ENCODE measurements at regions not wholly inside any gene's neighbourhood (a gene's known extent, or its start where the extent isn't known, plus 50 kb on each side); places are given as distances from the start of the nearest gene placed in this dataset.
"Not testable (repeated sequence)": the region's sequence is repeated elsewhere in the genome, so short reads cannot be mapped to it uniquely, and the experiment has no call there.

DNA sequence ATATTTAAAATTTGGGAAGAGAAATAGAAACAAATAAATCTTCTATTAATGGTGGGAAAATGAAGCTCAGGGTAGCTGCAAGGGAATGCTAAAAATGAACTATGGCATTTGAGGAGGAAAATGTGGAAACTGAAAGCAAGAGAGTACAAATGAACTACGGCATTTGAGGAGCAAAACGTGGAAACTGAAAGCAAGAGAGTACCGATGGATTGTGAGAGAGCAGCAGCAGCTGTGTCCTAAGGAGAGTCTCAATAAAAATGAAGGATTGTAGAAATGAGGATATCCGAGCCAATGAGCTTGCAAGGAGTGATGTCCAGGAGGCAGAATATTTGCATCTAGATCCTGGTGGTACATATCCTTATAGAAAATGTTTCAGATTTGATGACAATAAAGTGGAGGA, 547.1 kb upstream of the ZNF337 start:
- no peak for DNase-seq (ENCODE audit: low spot score)
- CTCF ChIA-PET, result no interaction called here

DNA sequence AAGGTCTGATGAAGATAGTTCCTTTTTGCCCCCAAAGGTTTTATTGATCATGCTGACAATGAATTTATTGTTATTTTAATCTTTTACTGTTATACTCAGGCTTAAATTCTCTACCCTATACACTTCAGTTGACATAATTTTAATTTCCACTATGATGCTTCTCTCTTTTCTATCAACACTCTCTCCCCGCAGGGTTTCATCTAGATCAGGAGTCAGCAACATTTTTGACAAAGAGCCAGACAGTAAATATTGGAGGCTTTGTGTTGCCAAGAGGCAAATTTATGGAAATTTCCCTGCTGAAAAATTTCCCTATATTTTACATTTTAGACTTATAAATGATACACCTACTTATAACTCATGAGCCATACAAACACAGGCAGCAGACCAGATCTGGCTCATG, 524.0 kb upstream of the ZNF337 start:
- H3K27ac ChIP-seq; CTCF ChIA-PET; DNase-seq (ENCODE audit: low spot score); POLR2A ChIA-PET (ENCODE audit: low non-redundant PET): not testable (repeated sequence)

More for the DNA sequence above, 547.1 kb upstream of the ZNF337 start:
- TF ChIP-seq, protein P1, sequence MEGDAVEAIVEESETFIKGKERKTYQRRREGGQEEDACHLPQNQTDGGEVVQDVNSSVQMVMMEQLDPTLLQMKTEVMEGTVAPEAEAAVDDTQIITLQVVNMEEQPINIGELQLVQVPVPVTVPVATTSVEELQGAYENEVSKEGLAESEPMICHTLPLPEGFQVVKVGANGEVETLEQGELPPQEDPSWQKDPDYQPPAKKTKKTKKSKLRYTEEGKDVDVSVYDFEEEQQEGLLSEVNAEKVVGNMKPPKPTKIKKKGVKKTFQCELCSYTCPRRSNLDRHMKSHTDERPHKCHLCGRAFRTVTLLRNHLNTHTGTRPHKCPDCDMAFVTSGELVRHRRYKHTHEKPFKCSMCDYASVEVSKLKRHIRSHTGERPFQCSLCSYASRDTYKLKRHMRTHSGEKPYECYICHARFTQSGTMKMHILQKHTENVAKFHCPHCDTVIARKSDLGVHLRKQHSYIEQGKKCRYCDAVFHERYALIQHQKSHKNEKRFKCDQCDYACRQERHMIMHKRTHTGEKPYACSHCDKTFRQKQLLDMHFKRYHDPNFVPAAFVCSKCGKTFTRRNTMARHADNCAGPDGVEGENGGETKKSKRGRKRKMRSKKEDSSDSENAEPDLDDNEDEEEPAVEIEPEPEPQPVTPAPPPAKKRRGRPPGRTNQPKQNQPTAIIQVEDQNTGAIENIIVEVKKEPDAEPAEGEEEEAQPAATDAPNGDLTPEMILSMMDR (conservative IDR thresholded peaks at IDR 0.05; ENCODE audit: low read depth), result no peak
- no peak overlapping the region for H3K27ac ChIP-seq
- POLR2A ChIA-PET (ENCODE audit: low non-redundant PET), result no interaction called here

DNA sequence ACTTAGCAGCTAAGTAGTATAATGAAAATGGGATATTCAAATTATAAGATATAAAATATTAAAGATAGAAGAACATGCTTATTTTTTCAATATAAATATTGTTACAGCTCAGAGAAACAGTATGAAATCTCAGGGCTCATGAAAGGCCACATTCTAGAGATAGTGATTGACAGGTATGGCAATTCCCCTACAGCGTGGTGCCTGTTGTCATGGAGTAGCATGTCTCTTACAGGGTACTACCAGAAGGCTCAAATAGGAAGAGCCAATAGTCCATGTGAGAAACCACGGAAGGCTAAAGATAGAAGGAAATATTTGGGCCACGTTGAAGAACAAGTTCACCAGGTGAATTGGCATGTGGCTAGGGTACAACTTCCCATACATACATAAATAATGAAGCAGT, 522.9 kb upstream of the ZNF337 start:
- POLR2A ChIA-PET (ENCODE audit: low non-redundant PET); CTCF ChIA-PET; DNase-seq (ENCODE audit: low spot score); H3K27ac ChIP-seq: not testable (repeated sequence)

- POLR2A ChIA-PET (ENCODE audit: low non-redundant PET), result no interaction called here
- DNase-seq (ENCODE audit: low spot score), result no peak
- TF ChIP-seq, protein P1 (conservative IDR thresholded peaks at IDR 0.05; ENCODE audit: low read depth), result no peak
- H3K27ac ChIP-seq, result no peak overlapping the region
- CTCF ChIA-PET, result no interaction called here
Observed at GRCh38 chr20:26218301-26218700, 521.6 kb upstream of the ZNF337 start.

DNA sequence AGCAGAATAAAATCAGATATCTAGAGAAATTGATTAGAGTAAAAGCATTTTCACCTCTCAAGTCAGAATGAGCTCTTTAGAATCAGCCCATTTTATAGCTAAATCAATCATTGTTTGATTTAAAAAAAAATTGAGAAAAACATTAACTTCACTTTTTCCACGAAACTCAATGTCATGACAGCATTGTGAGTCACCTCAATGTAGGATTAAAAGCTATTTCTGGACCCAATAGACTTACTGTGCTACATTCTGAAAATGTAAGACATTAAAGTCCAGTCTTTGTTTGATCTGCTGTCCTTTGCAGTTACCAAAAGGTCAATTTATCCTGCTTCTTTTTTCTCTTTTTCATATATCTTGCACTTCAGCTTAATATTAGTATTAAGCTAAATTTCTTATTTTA, 519.4 kb upstream of the ZNF337 start:
- TF ChIP-seq, protein P1 (conservative IDR thresholded peaks at IDR 0.05; ENCODE audit: low read depth), result no peak
- CTCF ChIA-PET, result no interaction called here
- no peak overlapping the region for H3K27ac ChIP-seq
- DNase-seq (ENCODE audit: low spot score), result no peak
- POLR2A ChIA-PET (ENCODE audit: low non-redundant PET), result no interaction called here

DNA sequence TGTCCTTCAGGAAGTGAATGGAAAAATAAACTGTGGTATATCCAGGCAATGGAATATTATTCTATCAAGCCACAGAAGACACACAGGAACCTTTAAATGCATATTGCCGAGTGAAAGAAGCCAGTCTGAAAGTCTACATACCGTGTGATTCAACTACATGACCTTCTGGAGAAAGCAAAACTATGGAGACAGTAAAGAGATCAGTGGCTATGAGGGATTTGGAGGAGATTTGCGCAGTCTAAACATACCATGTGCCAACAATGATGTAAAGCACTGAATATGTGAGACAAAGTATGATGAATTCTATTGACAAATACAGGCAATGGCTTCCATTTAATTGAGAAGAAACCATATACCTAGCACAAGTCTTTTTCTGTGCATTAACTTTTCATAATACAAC, 518.3 kb upstream of the ZNF337 start:
- DNase-seq (ENCODE audit: low spot score), result no peak
- TF ChIP-seq, protein P1 (conservative IDR thresholded peaks at IDR 0.05; ENCODE audit: low read depth), result no peak
- POLR2A ChIA-PET (ENCODE audit: low non-redundant PET), result no interaction called here
- no peak overlapping the region for H3K27ac ChIP-seq
- CTCF ChIA-PET, result no interaction called here

DNA sequence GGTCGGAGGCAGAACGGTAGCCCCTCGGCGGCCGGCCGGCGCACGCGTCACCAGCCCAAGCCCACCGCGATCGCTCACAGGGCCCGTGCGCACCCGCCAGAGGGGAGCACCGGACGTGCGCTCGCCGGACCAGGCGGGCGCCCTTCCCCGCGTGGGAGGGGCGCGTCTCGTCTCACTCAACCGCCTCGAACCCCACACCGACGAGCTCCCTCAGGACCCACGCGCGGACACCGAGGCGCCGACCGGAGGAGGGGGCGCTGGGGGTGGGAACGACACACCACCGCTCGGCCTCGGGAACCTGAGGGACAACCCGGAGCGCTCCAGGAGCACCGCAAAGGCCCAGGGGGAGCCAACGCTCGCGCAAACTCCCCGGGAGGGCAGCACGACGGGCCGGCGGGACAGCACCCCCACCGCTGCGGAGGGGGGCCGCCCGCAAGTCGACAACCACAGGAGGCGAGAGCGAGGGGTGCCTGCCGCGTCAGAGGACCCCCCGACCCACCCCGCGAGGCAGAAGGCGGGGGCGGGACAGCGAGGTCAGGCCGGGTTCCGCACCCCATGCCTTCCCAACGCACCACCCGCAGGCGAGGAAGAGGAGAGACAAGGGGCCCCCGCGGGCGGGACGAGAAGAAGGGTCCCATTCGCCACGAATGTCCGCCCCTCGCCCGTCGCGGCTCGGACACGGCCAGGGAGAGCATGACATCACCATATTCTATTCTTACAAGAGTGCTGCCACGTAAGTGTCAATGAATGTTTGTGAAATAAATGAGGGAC, 512.7 kb upstream of the ZNF337 start:
- TF ChIP-seq, protein P1 (conservative IDR thresholded peaks at IDR 0.05; ENCODE audit: low read depth), result no peak
- no peak overlapping the region for H3K27ac ChIP-seq
- ChIA-PET POLR2A (ENCODE audit: low non-redundant PET) (no interaction called here), CTCF (no interaction called here)
- DNase-seq (ENCODE audit: low spot score), result no peak

Data from RWPE1 (cell line).